Gastroesophageal sphincter (tissue), 4 donors: ENCODE measurements at regions not wholly inside any gene's neighbourhood (a gene's known extent, or its start where the extent isn't known, plus 50 kb on each side); places are given as distances from the start of the nearest gene placed in this dataset.

Experiments used
- ATAC-seq: fragments of 150-250 bp; one replicate; pipeline ENCODE4 v1.9.1; 2016; ENCODE audit warnings: mild to moderate bottlenecking, moderate library complexity
- H3K27ac ChIP-seq, 4 donors: fragments of 200-600 bp; sonication (generic) in 3 of 4; 1 replicate in 3 of 4; 2 replicates in 1 of 4; pipeline ENCODE4 v1.5.1; 2016 to 2019
- H3K27me3 ChIP-seq: fragments of 200-600 bp; sonication (generic); one replicate; pipeline ENCODE4 v1.5.1; 2019
- H3K36me3 ChIP-seq, 2 donors: fragments of 200-600 bp; sonication (generic); one replicate each; pipeline ENCODE4 v1.5.1; 2019; ENCODE audit warnings: control low read depth in 1 of 2
- H3K4me1 ChIP-seq, 3 donors: fragments of 200-600 bp; sonication (generic); 1 replicate in 2 of 3; 2 replicates in 1 of 3; pipeline ENCODE4 v1.5.1; 2016 to 2019; ENCODE audit warnings: control low read depth in 2 of 3
- H3K4me3 ChIP-seq, 2 donors: fragments of 200-600 bp; sonication (generic); one replicate each; pipeline ENCODE4 v1.5.1; 2019; ENCODE audit warnings: mild to moderate bottlenecking in 1 of 2, moderate library complexity in 1 of 2
- H3K9me3 ChIP-seq, 3 donors: fragments of 200-600 bp; sonication (generic); one replicate each; pipeline ENCODE4 v1.5.1; 2017 to 2019; ENCODE audit warnings: control low read depth in 2 of 3
- EP300 ChIP-seq: sonication (generic); formaldehyde crosslinking; IDR thresholded peaks from one replicate; pipeline ENCODE4 v1.6.1; 2017; ENCODE audit warnings: antibody characterized with exemption, mild to moderate bottlenecking
- POLR2A ChIP-seq, 2 donors: fragments of 450-650 bp; IDR thresholded peaks; one replicate each; pipeline ENCODE4 v1.6.1; 2017; ENCODE audit warnings: antibody characterized with exemption in 2 of 2, mild to moderate bottlenecking in 2 of 2, moderate library complexity in 1 of 2
- POLR2AphosphoS5 ChIP-seq: sonication (generic); formaldehyde crosslinking; IDR thresholded peaks from one replicate; pipeline ENCODE4 v1.6.1; 2017; ENCODE audit warnings: antibody characterized with exemption
- WGBS, 2 donors: methylation state at CpG; one replicate each; pipeline ENCODE4 v1.1.5; 2018; ENCODE audit warnings: low coverage in 1 of 2; 5-methylcytosine and 5-hydroxymethylcytosine counted together
- TF ChIP-seq, protein P1 (sequence below), 4 experiments: fragments of 200-600 bp in 2 of 4; fragments of 450-650 bp in 2 of 4; sonication (generic) in 1 of 4; IDR thresholded peaks; one replicate each; pipeline ENCODE4 v1.5.1; 2017 to 2019; ENCODE audit warnings: antibody characterized with exemption in 4 of 4, mild to moderate bottlenecking in 2 of 4, moderate library complexity in 2 of 4

DNA sequence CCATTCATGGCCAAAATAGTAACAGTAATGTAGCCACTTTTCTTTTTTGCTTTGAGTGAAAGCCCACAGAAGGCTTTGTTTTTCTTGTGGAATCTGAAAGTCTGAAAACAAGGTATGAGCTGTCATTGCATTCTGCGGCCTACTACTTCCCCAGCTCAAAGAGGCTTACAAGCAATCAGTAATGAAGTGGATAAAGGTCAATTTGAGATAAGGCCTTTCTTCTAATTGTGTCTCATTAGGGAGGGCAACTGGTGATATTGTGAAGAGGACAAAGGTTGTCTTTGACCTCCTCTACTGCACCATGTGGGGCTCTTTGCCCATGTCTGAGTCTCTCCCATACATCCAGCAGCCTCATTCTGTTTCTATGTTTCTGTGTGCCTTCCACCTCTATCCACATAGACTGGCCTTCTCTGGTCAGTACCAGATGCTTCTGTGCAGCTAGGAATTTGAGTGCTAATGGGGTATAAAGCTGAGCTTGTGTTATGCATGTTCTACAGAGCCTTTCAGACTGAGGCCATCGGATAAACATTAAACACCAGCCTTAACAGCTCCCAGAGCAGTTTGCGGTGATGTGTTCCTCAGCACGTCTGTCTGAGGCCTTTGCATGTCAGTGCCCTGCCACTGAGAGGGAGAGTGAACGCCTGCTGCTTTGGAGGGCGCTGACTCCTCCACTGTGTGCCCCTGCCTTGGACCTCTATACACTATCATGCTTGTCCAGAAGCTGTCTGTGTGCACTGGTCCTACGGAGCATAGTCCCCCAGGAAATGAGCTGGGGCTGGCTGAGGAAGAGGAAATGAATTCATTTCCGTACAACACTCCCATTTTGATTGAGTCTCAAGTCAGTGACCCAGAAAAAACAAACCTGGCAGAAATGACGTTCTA is 80.2 kb downstream of the SH2D1A start:
- no peak for ATAC-seq
- Histone ChIP-seq H3K36me3 (no peaks in the 10 kb centered on the region), H3K9me3 (no peaks in the 10 kb centered on the region), H3K4me1 (no peaks in the 10 kb centered on the region), H3K27me3 (no peaks in the 10 kb centered on the region), H3K27ac (no peak overlapping the region), H3K4me3 (no peak overlapping the region)
- TF ChIP-seq POLR2A (IDR thresholded peaks at IDR 0.05), result no peak
- TF ChIP-seq, protein P1, sequence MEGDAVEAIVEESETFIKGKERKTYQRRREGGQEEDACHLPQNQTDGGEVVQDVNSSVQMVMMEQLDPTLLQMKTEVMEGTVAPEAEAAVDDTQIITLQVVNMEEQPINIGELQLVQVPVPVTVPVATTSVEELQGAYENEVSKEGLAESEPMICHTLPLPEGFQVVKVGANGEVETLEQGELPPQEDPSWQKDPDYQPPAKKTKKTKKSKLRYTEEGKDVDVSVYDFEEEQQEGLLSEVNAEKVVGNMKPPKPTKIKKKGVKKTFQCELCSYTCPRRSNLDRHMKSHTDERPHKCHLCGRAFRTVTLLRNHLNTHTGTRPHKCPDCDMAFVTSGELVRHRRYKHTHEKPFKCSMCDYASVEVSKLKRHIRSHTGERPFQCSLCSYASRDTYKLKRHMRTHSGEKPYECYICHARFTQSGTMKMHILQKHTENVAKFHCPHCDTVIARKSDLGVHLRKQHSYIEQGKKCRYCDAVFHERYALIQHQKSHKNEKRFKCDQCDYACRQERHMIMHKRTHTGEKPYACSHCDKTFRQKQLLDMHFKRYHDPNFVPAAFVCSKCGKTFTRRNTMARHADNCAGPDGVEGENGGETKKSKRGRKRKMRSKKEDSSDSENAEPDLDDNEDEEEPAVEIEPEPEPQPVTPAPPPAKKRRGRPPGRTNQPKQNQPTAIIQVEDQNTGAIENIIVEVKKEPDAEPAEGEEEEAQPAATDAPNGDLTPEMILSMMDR (IDR thresholded peaks at IDR 0.05), result no peak
- no peak for TF ChIP-seq EP300
- 50 to 88% methylated on average over 1 of the region's 9 CpGs for WGBS, 2 donors

- no peak for ATAC-seq
- TF ChIP-seq POLR2AphosphoS5 (no peak), EP300 (no peak)
- no peak overlapping the region for H3K27ac ChIP-seq
- 33 to 45% methylated on average over 2 of the region's 2 CpGs for WGBS, 2 donors
- H3K4me1 ChIP-seq, result no peaks in the 10 kb centered on the region
- H3K36me3 ChIP-seq, result no peaks in the 10 kb centered on the region
- no peaks in the 10 kb centered on the region for H3K9me3 ChIP-seq
- no peak overlapping the region for H3K4me3 ChIP-seq
- no peaks in the 10 kb centered on the region for H3K27me3 ChIP-seq
Measured at GRCh38 chrX:124433186-124433585, 86.8 kb downstream of the SH2D1A start.

DNA sequence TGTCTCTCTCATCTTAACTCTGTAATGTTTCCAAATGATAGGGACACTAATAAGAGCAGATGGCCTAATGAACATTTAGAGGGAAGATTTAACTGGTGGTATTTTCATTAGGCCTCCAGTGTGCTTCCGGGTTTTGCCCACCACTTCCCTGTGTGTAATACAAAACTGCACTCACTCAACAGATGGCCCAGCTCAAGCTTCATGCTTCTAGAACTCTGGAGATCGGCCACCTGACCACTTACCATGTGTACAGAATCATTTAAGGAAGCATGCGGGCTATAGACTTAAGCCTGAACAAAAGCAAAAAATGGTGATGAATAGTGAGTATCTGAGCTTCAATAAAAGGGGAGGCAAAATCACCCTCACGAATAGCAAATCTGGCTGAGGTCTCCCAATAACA is 89.3 kb downstream of the SH2D1A start:
- Histone ChIP-seq H3K4me1 (no peaks in the 10 kb centered on the region), H3K27ac (no peak overlapping the region), H3K9me3 (no peaks in the 10 kb centered on the region), H3K27me3 (no peaks in the 10 kb centered on the region), H3K4me3 (no peak overlapping the region), H3K36me3 (no peaks in the 10 kb centered on the region)
- TF ChIP-seq POLR2AphosphoS5 (no peak), EP300 (no peak), POLR2A (IDR thresholded peaks at IDR 0.05) (no peak)
- TF ChIP-seq, protein P1 (IDR thresholded peaks at IDR 0.05), result no peak
- ATAC-seq, result no peak
- 80 to 100% methylated on average over 1 to 4 of the region's 4 CpGs for WGBS, 2 donors

DNA sequence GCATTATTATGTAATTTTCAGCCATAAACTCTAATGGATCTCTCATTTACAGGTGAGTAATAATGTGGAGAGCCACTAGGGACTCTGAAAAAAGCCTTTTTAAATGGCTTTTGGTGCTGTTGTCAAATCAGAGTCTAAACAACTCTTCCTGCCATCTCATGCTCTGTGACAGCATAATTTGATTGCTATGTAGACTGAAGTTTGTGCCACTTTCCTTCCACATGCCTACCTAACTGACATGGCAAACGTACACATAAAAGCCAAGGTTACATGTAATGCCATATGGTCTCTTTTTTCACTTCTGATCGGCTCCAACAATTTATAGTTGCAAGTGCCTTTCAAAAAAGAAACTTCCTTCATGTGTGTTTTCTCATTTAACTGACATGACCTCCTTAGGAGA is 94.3 kb downstream of the SH2D1A start:
- H3K4me3 ChIP-seq, result no peak overlapping the region
- no peak for ATAC-seq
- 63 to 80% methylated on average over 2 of the region's 2 CpGs for WGBS, 2 donors

GRCh38 chrX:124441971-124442590 is 95.7 kb downstream of the SH2D1A start:
- no peaks in the 10 kb centered on the region for H3K4me1 ChIP-seq
- H3K27me3 ChIP-seq, result no peaks in the 10 kb centered on the region
- no peaks in the 10 kb centered on the region for H3K9me3 ChIP-seq
- H3K4me3 ChIP-seq, result no peak overlapping the region
- WGBS, 2 donors, result 57 to 91% methylated on average over 1 of the region's 1 CpG
- no peak for ATAC-seq
- TF ChIP-seq, protein P1 (IDR thresholded peaks at IDR 0.05), result no peak
- TF ChIP-seq EP300 (no peak), POLR2A (IDR thresholded peaks at IDR 0.05) (no peak), POLR2AphosphoS5 (no peak)
- H3K27ac ChIP-seq, result no peak overlapping the region
- no peaks in the 10 kb centered on the region for H3K36me3 ChIP-seq

More for the DNA sequence above, 94.3 kb downstream of the SH2D1A start:
- no peaks in the 10 kb centered on the region for H3K9me3 ChIP-seq
- H3K4me1 ChIP-seq, result no peaks in the 10 kb centered on the region
- TF ChIP-seq EP300 (no peak), POLR2A (IDR thresholded peaks at IDR 0.05) (no peak), POLR2AphosphoS5 (no peak)
- TF ChIP-seq, protein P1 (IDR thresholded peaks at IDR 0.05), result no peak
- H3K27ac ChIP-seq, result no peak overlapping the region
- H3K27me3 ChIP-seq, result no peaks in the 10 kb centered on the region
- no peaks in the 10 kb centered on the region for H3K36me3 ChIP-seq
